ENCODE measurements at regions not wholly inside any gene's neighbourhood (a gene's known extent, or its start where the extent isn't known, plus 50 kb on each side); places are given as distances from the start of the nearest gene placed in this dataset.

GRCh38 chr5:18213666-18214065, 579.4 kb downstream of the TAF11L14 start (continued):
- no peak for TF ChIP-seq RAD21 (CRISPR knock-in tag; conservative IDR thresholded peaks at IDR 0.05 in 1 of 2, IDR thresholded peaks at IDR 0.05 in 1 of 2)
- no peak for TF ChIP-seq IRF2 (CRISPR knock-in tag; IDR thresholded peaks at IDR 0.05)
- no peak for TF ChIP-seq ZNF212 (CRISPR knock-in tag; IDR thresholded peaks at IDR 0.05)

DNA sequence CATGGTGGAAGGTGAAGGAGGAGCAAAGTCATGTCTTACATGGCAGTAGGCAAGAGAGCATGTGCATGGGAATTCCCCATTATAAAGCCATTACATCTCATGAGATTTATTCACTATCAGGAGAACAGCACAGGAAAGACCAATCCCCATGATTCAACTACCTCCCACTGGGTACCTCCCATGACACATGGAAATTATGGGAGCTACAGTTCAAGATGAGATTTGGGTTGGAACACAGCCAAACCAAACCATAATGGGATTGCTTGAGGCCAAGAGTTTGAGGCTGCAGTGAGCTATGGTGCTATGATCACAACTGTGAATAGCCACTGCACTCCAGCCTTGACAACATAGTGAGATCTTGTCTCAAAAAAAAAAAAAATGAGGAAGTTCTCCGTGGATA, 581.8 kb downstream of the TAF11L14 start:
- Histone ChIP-seq H3K36me3 (ENCODE audit: control insufficient read depth, insufficient read depth, low read length) (no peaks in the 10 kb centered on the region), H3K4me3 (no peak overlapping the region), H3K9ac (ENCODE audit: insufficient read depth in 1 of 2, low read depth in 2 of 2, low read length in 2 of 2) (no peak overlapping the region), H3K79me2 (ENCODE audit: control insufficient read depth, insufficient read depth, low read length) (no peaks in the 10 kb centered on the region), H3K4me2 (ENCODE audit: insufficient read depth, low read length) (no peak overlapping the region), H4K20me1 (replicated peaks; ENCODE audit: control insufficient read depth, insufficient read depth, low read length) (no peaks in the 10 kb centered on the region), H3K9me1 (ENCODE audit: control insufficient read depth, insufficient read depth, low read length) (no peaks in the 10 kb centered on the region), H3K4me1 (replicated peaks in 1 of 2; ENCODE audit: control insufficient read depth in 2 of 2, insufficient read depth in 2 of 2, low read length in 2 of 2) (no peaks in the 10 kb centered on the region), H3K27ac (ENCODE audit: extremely low read depth, low read depth, low read length) (no peak overlapping the region), H3K9me3 (replicated peaks; ENCODE audit: control insufficient read depth, insufficient read depth, low read depth, low read length) (peaks cover 2% of the 10 kb centered on the region; the same call in 1 of the 2 replicates), H2AFZ (ENCODE audit: low read depth, low read length) (no peak overlapping the region), H3K27me3 (ENCODE audit: control insufficient read depth in 2 of 2, insufficient read depth in 2 of 2, low read length in 2 of 2) (no peaks in the 10 kb centered on the region)
- 0% methylated on average over 1 of the region's 1 CpG for WGBS (ENCODE audit: insufficient coverage, low coverage, missing lambda C conversion rate)
- intact Hi-C loops (cut with micrococcal nuclease): no loop called here
- no peak for DNase-seq (ENCODE audit: extremely low read depth in 1 of 4, low spot score in 3 of 4)
- ChIA-PET CTCF (ENCODE audit: low intra/inter-chr PET ratio) (no interaction called here), POLR2A (no interaction called here)
- no peak for ATAC-seq
- FAIRE-seq: no peak
- in situ Hi-C loops (cut with MboI): no loop called here
- BruUV-seq (replicated peaks): no TSS peak
- TF ChIP-seq ETV1 (tag; conservative IDR thresholded peaks at IDR 0.05; ENCODE audit: low read depth): no peak
- TF ChIP-seq HCFC1 (IDR thresholded peaks at IDR 0.05; ENCODE audit: low read depth, low read length): no peak
- TF ChIP-seq NFYB (IDR thresholded peaks at IDR 0.05; ENCODE audit: extremely low read depth, insufficient read length): no peak
- TF ChIP-seq POLR2H (tag; IDR thresholded peaks at IDR 0.05; ENCODE audit: low read depth): no peak
- no peak for TF ChIP-seq ZNF639 (CRISPR knock-in tag; conservative IDR thresholded peaks at IDR 0.05 in 1 of 2, IDR thresholded peaks at IDR 0.05 in 1 of 2)
- TF ChIP-seq KAT7 (CRISPR knock-in tag; IDR thresholded peaks at IDR 0.05; ENCODE audit: borderline replicate concordance): no peak
- TF ChIP-seq SIX5 (IDR thresholded peaks at IDR 0.05; ENCODE audit: borderline replicate concordance in 1 of 2, insufficient read depth in 1 of 2, low read depth in 1 of 2, low read length in 2 of 2): no peak
- no peak for TF ChIP-seq USF1 (CRISPR knock-in tag; IDR thresholded peaks at IDR 0.05)
- no peak for TF ChIP-seq RBM39 (optimal IDR thresholded peaks at IDR 0.05; ENCODE audit: low read depth, low read length)
- TF ChIP-seq ZNF444 (CRISPR knock-in tag; IDR thresholded peaks at IDR 0.05): no peak
- TF ChIP-seq PRMT5 (CRISPR knock-in tag; IDR thresholded peaks at IDR 0.05): no peak
- TF ChIP-seq, protein P1, sequence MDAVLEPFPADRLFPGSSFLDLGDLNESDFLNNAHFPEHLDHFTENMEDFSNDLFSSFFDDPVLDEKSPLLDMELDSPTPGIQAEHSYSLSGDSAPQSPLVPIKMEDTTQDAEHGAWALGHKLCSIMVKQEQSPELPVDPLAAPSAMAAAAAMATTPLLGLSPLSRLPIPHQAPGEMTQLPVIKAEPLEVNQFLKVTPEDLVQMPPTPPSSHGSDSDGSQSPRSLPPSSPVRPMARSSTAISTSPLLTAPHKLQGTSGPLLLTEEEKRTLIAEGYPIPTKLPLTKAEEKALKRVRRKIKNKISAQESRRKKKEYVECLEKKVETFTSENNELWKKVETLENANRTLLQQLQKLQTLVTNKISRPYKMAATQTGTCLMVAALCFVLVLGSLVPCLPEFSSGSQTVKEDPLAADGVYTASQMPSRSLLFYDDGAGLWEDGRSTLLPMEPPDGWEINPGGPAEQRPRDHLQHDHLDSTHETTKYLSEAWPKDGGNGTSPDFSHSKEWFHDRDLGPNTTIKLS (IDR thresholded peaks at IDR 0.05; ENCODE audit: borderline replicate concordance, low read depth): no peak
- TF ChIP-seq ZNF589 (CRISPR knock-in tag; IDR thresholded peaks at IDR 0.05; ENCODE audit: low read depth): no peak
- TF ChIP-seq, protein P2, sequence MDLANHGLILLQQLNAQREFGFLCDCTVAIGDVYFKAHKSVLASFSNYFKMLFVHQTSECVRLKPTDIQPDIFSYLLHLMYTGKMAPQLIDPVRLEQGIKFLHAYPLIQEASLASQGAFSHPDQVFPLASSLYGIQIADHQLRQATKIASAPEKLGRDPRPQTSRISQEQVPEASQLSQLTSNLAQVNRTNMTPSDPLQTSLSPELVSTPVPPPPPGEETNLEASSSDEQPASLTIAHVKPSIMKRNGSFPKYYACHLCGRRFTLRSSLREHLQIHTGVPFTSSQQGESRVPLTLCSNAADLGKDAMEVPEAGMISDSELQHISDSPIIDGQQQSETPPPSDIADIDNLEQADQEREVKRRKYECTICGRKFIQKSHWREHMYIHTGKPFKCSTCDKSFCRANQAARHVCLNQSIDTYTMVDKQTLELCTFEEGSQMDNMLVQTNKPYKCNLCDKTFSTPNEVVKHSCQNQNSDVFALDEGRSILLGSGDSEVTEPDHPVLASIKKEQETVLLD (IDR thresholded peaks at IDR 0.05): no peak
